ENCODE measurements at regions not wholly inside any gene's neighbourhood (a gene's known extent, or its start where the extent isn't known, plus 50 kb on each side); places are given as distances from the start of the nearest gene placed in this dataset.

GRCh38 chr7:124413029-124413428 lies 352.6 kb downstream of the GPR37 start:
- H3K27ac Mint-ChIP-seq, result no peak overlapping the region
- H3K4me1 ChIP-seq (ENCODE audit: insufficient read depth), result no peaks in the 10 kb centered on the region
- TF ChIP-seq NANOG (IDR thresholded peaks at IDR 0.05; ENCODE audit: borderline replicate concordance) (no peak), EZH2 (IDR thresholded peaks at IDR 0.05; ENCODE audit: low read depth, unreplicated experiment) (no peak), POLR2AphosphoS5 (IDR thresholded peaks at IDR 0.05; ENCODE audit: low read depth) (no peak), CTCF (conservative IDR thresholded peaks at IDR 0.05; ENCODE audit: low read depth in 2 of 2) (no peak), REST (IDR thresholded peaks at IDR 0.05; ENCODE audit: unreplicated experiment) (no peak), ETS1 (IDR thresholded peaks at IDR 0.05) (no peak), ZNF462 (CRISPR knock-in tag; IDR thresholded peaks at IDR 0.05) (no peak), JUNB (IDR thresholded peaks at IDR 0.05; ENCODE audit: unreplicated experiment) (no peak), EZH2phosphoT487 (IDR thresholded peaks at IDR 0.05; ENCODE audit: unreplicated experiment) (no peak), ZNF114 (CRISPR knock-in tag; IDR thresholded peaks at IDR 0.05) (no peak), STAT1 (IDR thresholded peaks at IDR 0.05; ENCODE audit: unreplicated experiment) (no peak), ZNF331 (CRISPR knock-in tag; IDR thresholded peaks at IDR 0.05; ENCODE audit: low read depth) (no peak), CREB1 (CRISPR knock-in tag; IDR thresholded peaks at IDR 0.05; ENCODE audit: low read depth) (no peak)
- H3K4me3 ChIP-seq, result no peak overlapping the region
- H3K27me3 Mint-ChIP-seq (ENCODE audit: insufficient read depth, low read depth, poor library complexity), result no peaks in the 10 kb centered on the region
- ATAC-seq (no peak), DNase-seq (ENCODE audit: low spot score) (no peak)
- no peaks in the 10 kb centered on the region for H3K9me3 Mint-ChIP-seq
- no peaks in the 10 kb centered on the region for H3K4me1 Mint-ChIP-seq
- no peaks in the 10 kb centered on the region for H3K27me3 ChIP-seq (ENCODE audit: insufficient read depth)
- peaks cover 2% of the 10 kb centered on the region; the same call in 1 of the 2 replicates for H3K9me2 ChIP-seq (ENCODE audit: insufficient read depth)
- no peak overlapping the region for H2AFZ ChIP-seq
- no peaks in the 10 kb centered on the region for H3K79me2 ChIP-seq (replicated peaks; ENCODE audit: insufficient read depth)
- no peaks in the 10 kb centered on the region for H3K36me3 Mint-ChIP-seq (ENCODE audit: low read depth)
- no peaks in the 10 kb centered on the region for H3K36me3 ChIP-seq (ENCODE audit: insufficient read depth)
- no peaks in the 10 kb centered on the region for H4K20me1 ChIP-seq (replicated peaks; ENCODE audit: insufficient read depth)
- H3F3A ChIP-seq (replicated peaks; ENCODE audit: low read depth), result no peaks in the 10 kb centered on the region
- H3K4me2 ChIP-seq, result no peak overlapping the region
- no peak overlapping the region for H3K27ac ChIP-seq (ENCODE audit: low read depth)
- H3K4me3 Mint-ChIP-seq, result no peak overlapping the region

Data from GM23338 (cell line).